Brain pericyte (primary cell): ENCODE measurements at regions not wholly inside any gene's neighbourhood (a gene's known extent, or its start where the extent isn't known, plus 50 kb on each side); places are given as distances from the start of the nearest gene placed in this dataset.
"Not testable (repeated sequence)": the region's sequence is repeated elsewhere in the genome, so short reads cannot be mapped to it uniquely, and the experiment has no call there.

ENCODE experiments used
- DNase-seq: peaks from one replicate; pipeline ENCODE4 v3.0.0-alpha.2; 2012; ENCODE audit warnings: low read depth, low spot score

GRCh38 chr1:146641534-146641933 is 296.6 kb upstream of the NBPF12 start:
- not testable (repeated sequence) for DNase-seq

DNA sequence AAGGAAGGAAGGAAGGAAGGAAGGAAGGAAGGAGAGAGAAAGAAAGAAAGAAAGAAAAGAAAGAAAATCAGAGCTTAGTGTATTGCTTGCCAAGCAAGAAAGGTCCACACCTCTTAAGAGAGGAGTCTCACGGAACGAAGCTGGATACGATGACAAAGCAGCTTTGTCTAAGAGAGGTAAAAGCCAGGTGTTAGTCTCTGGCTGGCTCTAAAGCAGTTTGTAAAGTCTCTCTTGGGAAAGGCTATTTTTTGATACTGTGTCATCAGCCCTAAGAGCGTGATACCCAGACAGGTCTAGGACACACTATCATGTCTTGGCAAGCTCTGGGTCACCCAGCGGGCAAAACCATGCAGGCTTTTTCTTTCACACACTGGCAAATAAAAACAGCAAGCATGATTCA is 297.5 kb upstream of the NBPF12 start:
- not testable (repeated sequence) for DNase-seq

DNA sequence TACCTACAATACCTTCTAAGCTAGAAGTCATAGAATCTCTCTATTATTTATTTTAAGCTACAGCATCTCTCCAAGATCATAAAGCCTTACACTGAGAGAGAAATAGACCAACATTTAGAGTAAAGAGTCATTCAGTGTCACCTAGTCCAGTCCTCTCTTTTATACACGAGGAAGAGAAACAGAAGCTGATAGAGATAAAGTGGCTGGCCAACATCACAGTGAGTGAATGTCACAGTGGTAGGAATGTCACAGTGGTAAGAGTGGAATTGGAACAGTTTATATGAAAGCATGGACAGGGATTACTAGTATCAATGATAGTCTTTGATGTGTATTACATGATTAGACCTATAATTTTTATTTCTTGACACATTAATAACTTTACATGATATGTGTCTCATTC is 307.8 kb upstream of the NBPF12 start:
- not testable (repeated sequence) for DNase-seq

GRCh38 chr1:146618582-146618981 is 319.5 kb upstream of the NBPF12 start:
- not testable (repeated sequence) for DNase-seq

DNA sequence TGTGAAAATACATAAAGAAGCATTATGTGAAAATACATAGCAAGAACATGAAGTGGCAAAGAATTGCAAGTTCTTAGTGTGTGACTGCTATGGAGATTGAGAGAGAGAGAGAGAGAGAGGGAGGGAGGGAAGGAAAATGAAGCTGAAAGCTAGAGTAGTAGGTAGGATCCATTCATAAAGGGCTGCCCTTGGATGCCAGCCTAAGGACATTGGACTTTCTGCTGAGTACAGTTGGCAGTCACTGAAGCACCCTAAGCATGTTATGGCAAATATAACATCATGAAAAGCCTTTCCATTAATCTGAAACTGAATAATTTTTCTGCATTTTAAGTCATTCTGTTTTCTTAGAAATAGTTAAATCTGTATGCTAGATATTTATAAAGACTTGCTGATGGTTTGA is 333.4 kb upstream of the NBPF12 start:
- DNase-seq: not testable (repeated sequence)

DNA sequence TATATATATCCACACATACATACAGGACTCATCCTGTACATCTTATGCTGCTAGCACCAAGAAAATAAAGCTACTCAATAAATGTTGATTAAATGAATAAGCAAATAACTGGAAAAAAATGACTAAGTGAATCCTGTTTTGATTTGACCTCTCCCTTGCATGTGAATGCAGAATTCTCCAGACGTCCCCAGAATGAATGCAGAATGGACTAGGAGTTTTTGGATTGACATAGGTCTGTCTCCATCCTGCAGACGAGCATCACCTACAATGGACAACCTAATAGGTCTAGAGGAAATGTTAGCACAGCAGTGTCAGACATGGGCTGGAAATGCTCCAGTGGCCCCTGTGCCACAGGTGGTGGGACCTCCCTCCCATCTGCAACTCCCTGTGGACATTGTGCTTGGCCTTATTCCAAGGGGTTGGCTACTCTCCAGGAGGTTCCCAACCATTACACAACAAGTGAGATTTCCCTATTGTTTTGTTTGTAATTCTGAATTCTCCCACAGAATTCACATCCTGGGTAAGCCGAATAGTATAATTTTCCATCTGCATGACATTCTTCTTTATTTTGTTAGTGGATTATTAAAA is 337.3 kb upstream of the NBPF12 start:
- DNase-seq: not testable (repeated sequence)

DNA sequence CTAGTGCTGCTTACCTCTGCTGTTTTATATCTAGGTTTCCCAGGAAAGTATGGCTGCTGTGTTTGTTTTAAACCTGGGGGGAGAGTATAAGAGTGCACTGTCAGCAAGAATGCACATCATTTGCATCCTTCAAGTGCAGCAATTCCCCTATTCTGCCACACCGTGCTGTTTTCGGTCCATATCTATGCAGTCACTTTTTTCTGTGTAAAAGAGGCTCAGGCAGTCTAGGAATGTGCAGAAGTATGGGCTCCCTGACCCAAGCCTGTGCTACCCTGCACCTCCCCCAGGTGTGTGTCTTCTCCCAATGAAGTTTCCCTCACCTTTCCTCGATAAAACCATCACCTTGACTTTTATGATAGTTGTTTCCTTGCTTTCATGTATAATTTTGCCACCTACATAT is 338.2 kb upstream of the NBPF12 start:
- not testable (repeated sequence) for DNase-seq

DNA sequence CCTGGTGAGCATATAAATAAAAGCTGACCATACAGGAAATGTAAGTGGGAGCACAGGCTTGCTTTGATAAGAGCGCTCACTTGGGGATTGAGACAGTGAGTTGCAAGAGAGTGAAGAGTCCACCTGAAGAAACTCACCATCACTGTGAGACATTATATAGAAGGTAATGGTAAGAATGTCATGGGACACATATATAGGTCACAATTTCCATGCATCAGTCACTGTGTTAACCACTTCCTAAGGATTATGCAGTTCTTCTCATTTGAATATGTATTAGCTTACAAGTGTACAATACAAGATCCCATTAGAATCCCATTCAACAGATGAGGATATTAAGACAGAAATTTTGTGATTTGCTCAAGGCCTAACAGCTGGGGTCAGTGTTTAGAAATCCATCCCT is 352.4 kb upstream of the NOTCH2NLA start:
- DNase-seq: not testable (repeated sequence)

DNA sequence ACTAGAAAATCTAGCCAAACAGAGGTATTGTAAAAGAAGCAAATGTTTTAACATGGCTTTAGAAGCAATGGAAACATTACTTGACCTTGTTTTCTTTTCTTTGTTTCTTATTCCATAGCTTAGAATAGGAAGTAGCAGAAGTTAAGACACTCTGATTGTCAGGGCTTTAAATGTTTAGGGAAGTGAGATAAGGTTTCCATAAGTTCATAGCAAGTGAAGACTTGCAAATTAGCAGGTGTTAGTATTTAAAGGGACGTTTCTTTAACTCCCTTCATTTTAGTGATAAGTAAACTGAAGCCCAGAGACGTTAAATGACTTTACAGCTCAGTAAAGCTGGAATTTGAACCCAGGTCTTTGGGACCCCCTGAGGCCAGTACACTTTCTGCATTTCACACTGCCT is 338.7 kb upstream of the NOTCH2NLA start:
- not testable (repeated sequence) for DNase-seq

- not testable (repeated sequence) for DNase-seq
Measured at GRCh38 chr1:146558032-146558431, 329.2 kb upstream of the NOTCH2NLA start.

GRCh38 chr1:146556405-146556804 is 327.6 kb upstream of the NOTCH2NLA start:
- DNase-seq: not testable (repeated sequence)

GRCh38 chr1:146552414-146552813 is 323.6 kb upstream of the NOTCH2NLA start:
- not testable (repeated sequence) for DNase-seq

DNA sequence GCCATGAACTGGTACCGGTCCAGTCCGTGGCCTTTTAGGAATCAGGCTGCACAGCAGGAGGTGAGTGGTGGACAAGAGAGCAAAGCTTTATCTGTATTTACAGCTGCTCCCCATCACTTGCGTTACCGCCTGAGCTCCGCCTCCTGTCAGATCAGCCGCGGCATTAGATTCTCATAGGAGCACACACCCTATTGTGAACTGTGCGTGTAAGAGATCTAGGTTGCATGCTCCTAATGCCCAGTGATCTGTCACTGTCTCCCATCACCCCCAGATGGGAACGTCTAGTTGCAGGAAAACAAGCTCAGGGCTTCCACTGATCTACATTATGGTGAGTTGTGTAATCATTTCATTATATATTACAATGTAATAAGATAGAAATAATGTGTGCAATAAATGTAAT is 319.9 kb upstream of the NOTCH2NLA start:
- not testable (repeated sequence) for DNase-seq

- not testable (repeated sequence) for DNase-seq
Measured at GRCh38 chr1:146546189-146546588, 317.4 kb upstream of the NOTCH2NLA start.

- DNase-seq: not testable (repeated sequence)
Measured at GRCh38 chr1:146537775-146538373, 309.1 kb upstream of the NOTCH2NLA start.

GRCh38 chr1:146536028-146536427 is 307.2 kb upstream of the NOTCH2NLA start:
- DNase-seq: not testable (repeated sequence)

DNA sequence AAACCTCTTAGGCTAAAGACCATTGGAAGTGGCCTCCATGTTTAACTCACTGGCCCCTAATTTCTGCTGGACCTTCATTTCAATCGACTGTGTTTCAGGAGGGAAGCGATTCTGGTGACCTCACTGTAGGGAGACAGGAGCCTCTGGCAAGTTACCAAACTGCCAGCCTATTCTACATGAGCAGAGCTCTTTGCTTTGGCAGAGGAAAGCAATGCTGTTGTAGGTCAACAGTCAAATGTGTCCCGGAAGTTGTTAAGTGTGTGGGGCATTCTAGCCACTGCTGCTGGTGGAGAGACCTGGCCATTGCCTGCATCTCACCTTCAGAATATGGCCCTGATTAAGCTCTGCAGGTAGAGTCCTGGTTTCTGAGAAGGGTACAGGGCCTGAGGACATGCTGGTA is 306.8 kb upstream of the NOTCH2NLA start:
- DNase-seq: not testable (repeated sequence)

DNA sequence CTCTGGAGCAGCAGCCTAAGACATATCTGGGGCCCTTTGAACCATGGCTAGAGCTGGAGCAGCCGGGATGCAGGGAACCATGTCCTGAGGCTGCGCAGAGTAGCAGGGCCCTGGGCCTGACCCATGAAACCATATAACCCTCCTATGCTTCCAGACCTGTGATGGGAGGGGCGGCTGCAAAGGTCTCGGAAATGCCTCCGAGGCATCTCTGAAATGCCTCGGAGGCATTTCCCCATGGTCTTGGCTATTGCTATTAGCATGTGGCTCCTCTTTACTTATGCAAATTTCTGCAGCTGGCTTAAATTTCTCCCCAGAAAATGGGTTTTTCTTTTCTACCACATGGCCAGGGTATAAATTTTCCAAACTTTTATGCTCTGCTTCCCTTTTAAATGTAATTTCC is 302.1 kb upstream of the NOTCH2NLA start:
- not testable (repeated sequence) for DNase-seq

DNA sequence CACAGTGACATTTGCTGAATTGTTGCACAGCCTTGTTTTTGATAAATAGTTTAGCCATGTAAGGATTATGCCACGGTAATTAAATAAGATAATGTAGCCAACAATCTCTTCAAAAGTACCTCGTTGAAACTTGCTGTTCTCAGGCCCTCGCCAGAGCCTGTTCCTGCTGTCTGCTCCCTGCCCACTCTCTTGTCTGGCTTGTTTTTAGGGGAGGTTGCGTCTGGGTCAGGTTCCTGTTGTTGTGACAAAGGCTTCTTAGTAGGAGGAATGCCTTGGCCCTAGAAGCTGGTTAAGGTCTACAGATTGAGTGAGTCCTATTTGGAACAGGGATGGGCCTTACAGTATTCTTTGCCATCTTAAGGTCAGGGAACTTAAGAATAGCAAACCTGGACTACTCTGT is 294.0 kb upstream of the NOTCH2NLA start:
- not testable (repeated sequence) for DNase-seq

GRCh38 chr1:146522345-146522744 is 293.5 kb upstream of the NOTCH2NLA start:
- DNase-seq: not testable (repeated sequence)

DNA sequence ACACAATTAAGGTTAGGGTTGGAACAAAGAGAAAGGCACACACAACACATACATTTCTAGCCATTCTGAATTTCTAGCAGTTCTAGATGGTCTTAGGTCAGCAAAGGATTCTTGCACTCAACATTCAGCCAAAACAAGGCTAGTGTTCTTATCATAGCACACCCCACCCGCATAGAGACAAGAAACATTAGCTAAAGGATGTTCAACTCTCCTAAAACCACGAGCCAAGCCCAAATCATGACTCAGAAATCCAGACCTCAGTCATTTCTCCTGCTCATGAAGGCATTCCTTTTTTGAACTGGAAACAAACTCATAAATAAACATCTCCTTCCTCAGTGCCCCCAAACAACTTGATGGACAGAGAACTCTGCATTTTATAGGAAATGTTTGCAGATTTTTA is 293.0 kb upstream of the NOTCH2NLA start:
- not testable (repeated sequence) for DNase-seq

GRCh38 chr1:146513754-146514153 is 284.9 kb upstream of the NOTCH2NLA start:
- not testable (repeated sequence) for DNase-seq

DNA sequence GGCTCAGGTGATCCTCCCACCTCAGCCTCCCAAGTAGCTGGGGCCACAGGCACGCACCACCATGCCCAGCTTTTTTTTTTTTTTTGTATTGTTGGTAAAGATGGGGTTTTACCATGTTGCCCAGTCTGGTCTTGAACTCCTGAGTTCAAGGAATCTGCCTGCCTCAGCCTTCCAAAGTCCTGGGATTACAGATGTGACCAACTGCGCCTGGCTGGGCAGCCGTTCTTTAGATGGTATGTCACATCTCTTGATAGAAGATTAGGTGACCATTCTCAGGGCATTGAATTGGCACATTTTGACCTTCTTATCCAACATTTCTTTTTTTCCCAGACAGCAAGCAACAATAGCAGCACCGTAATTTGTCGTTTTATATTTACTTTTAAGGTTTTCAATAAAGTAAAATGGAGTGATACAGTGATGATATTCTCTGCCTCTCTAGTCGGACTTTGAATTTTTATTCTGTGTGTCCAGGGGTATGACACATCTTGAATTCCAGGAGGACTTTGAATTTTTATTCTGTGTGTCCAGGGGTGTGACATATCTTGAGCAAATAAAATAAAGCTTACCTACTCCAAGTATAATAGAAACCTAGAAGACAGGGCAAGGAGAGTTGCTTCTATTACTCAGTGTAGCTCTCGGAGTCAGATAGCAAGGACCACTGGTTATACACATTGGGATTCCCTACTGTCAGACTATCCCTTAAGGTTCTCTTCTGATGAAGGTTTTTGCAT is 282.4 kb upstream of the NOTCH2NLA start:
- DNase-seq: not testable (repeated sequence)
